ENCODE measurements at regions not wholly inside any gene's neighbourhood (a gene's known extent, or its start where the extent isn't known, plus 50 kb on each side); places are given as distances from the start of the nearest gene placed in this dataset.

- Histone ChIP-seq H3K79me2 (ENCODE audit: control insufficient read depth, insufficient read depth, low read length) (no peaks in the 10 kb centered on the region), H2AFZ (ENCODE audit: low read depth, low read length) (no peak overlapping the region), H3K9me3 (replicated peaks; ENCODE audit: control insufficient read depth, insufficient read depth, low read length) (no peaks in the 10 kb centered on the region), H3K36me3 (ENCODE audit: control insufficient read depth in 2 of 2, extremely low read depth in 1 of 2, insufficient read depth in 2 of 2, low read length in 2 of 2) (no peaks in the 10 kb centered on the region), H3K9me1 (replicated peaks; ENCODE audit: control insufficient read depth, extremely low read depth, insufficient read depth, low read length) (no peaks in the 10 kb centered on the region), H3K27ac (ENCODE audit: insufficient read depth, low read depth, low read length) (no peak overlapping the region), H3K27me3 (ENCODE audit: control insufficient read depth in 2 of 2, insufficient read depth in 2 of 2, low read length in 2 of 2) (peaks cover 10 to 14% of the 10 kb centered on the region in 2 experiments), H4K20me1 (replicated peaks; ENCODE audit: control insufficient read depth, extremely low read depth, insufficient read depth, low read length) (no peaks in the 10 kb centered on the region), H3K4me3 (replicated peaks in 1 of 3; ENCODE audit: insufficient read depth in 1 of 3, low read depth in 1 of 3, low read length in 3 of 3) (no peak overlapping the region), H3K4me1 (ENCODE audit: control insufficient read depth, extremely low read depth, insufficient read depth, low read length) (no peaks in the 10 kb centered on the region), H3K9ac (replicated peaks; ENCODE audit: extremely low read depth, insufficient read depth, low read length) (no peak overlapping the region), H3K4me2 (ENCODE audit: insufficient read depth, low read length) (no peak overlapping the region)
- CTCF ChIA-PET: no interaction called here
- POLR2A ChIA-PET: no interaction called here
- DNase-seq (ENCODE audit: low read depth, low spot score) (no peak), FAIRE-seq (no peak)
- BruUV-seq (replicated peaks): no TSS peak
- dilution Hi-C loops (cut with MboI; ENCODE audit: extremely low pct_ligation_motif_present, low sequenced_read_pairs) (no loop called here), intact Hi-C loops (cut with micrococcal nuclease) (no loop called here)
- TF ChIP-seq JUN (IDR thresholded peaks at IDR 0.05; ENCODE audit: borderline replicate concordance, insufficient read depth, insufficient read length, low read depth) (no peak), MYC (IDR thresholded peaks at IDR 0.05; ENCODE audit: low read depth, low read length) (no peak), CTCF (IDR thresholded peaks at IDR 0.05; ENCODE audit: extremely low read depth in 1 of 2, insufficient read depth in 1 of 2, low read depth in 1 of 2, low read length in 2 of 2) (no peak), POLR2AphosphoS5 (IDR thresholded peaks at IDR 0.05; ENCODE audit: insufficient read depth, low read depth, low read length) (no peak), EZH2 (IDR thresholded peaks at IDR 0.05; ENCODE audit: borderline replicate concordance, low read depth, low read length, severe bottlenecking) (no peak), MAX (IDR thresholded peaks at IDR 0.05; ENCODE audit: insufficient read depth, insufficient read length) (no peak), FOS (IDR thresholded peaks at IDR 0.05; ENCODE audit: borderline replicate concordance, insufficient read depth, low read length) (no peak), POLR2A (IDR thresholded peaks at IDR 0.05; ENCODE audit: low read depth, low read length) (no peak), GATA2 (IDR thresholded peaks at IDR 0.05; ENCODE audit: insufficient read depth, insufficient read length, low read depth, low read length) (no peak)
These were observed 73.7 kb upstream of the CISTR start for GRCh38 chr12:53825246-53826081.
